GM12892 (cell line): ENCODE measurements at regions not wholly inside any gene's neighbourhood (a gene's known extent, or its start where the extent isn't known, plus 50 kb on each side); places are given as distances from the start of the nearest gene placed in this dataset.

Experiments used
- POLR2A ChIP-seq: IDR thresholded peaks from 2 replicates; pipeline ENCODE4 v1.6.1; 2011; ENCODE audit warnings: low read depth, low read length, control low read depth
- POLR2AphosphoS5 ChIP-seq: IDR thresholded peaks from 2 replicates; pipeline ENCODE4 v1.6.1; 2011; ENCODE audit warnings: low read depth, low read length, control low read depth
- TAF1 ChIP-seq: IDR thresholded peaks from 2 replicates; pipeline ENCODE4 v1.6.1; 2011; ENCODE audit warnings: low read depth, mild to moderate bottlenecking, control low read depth, low read length, borderline replicate concordance

DNA sequence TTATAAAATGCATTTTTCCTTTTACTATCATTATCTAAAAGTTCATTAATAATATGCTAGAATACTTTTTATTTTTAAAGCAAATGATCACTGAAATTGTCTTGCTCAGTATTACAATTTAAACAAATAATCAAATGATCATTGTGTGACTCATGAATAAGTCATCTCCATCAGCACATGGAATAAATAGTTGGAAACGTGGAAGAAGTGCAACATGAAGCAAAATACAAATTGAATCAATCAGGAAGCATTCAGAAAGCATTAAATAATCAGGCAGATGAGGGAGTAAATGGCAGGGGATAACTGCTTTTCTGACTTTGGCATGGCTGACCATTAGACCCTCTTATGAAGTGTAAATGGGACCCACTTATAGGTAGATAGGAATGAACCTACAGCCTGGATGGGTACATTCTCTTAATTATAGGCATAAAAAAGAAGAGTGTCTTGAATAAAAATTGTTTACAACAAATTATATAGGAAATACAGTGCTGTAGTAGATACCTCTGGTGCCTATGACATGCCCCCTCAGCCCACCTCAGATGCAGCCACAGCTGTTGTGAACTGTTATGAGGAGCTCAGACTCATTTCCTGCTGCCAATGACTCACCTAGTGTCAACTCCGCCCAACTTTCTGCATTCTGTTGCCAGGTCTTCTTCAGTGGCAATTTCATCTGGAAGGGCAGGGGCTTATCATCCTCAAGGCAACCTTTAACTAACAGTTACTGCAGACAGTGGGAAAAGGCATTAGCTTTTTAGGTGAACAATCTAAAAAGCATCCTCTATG is 936.0 kb downstream of the TRIB2 start:
- TF ChIP-seq POLR2A (no peak), POLR2AphosphoS5 (no peak), TAF1 (no peak)
